ENCODE measurements at regions not wholly inside any gene's neighbourhood (a gene's known extent, or its start where the extent isn't known, plus 50 kb on each side); places are given as distances from the start of the nearest gene placed in this dataset.

- TF ChIP-seq CTCF (IDR thresholded peaks at IDR 0.05) = no peak
- no peak for TF ChIP-seq POLR2A (IDR thresholded peaks at IDR 0.05)
- H3K27me3 ChIP-seq = no peaks in the 10 kb centered on the region
- H3K36me3 ChIP-seq (ENCODE audit: low read depth, missing control alignments) = no peaks in the 10 kb centered on the region
- no peak overlapping the region for H3K4me3 ChIP-seq
- intact Hi-C loops (cut with DNase I; ENCODE audit: low total_unique reads) = no loop called here
- DNase-seq = no peak
- H3K27ac ChIP-seq = peak overlapping the region in 1 of 2 donors; percentile 31
- no peaks in the 10 kb centered on the region for H3K9me3 ChIP-seq
- WGBS, 2 donors = 64 to 67% methylated on average over 3 of the region's 3 CpGs
- H3K4me1 ChIP-seq = no peaks in the 10 kb centered on the region
These were observed 1110.3 kb upstream of the KLHL29 start for GRCh38 chr2:22274661-22275060.

GRCh38 chr2:22276696-22277095 lies 1108.3 kb upstream of the KLHL29 start:
- WGBS, 2 donors = 73 to 76% methylated on average over 4 of the region's 4 CpGs
- Histone ChIP-seq H3K36me3 (ENCODE audit: low read depth, missing control alignments) (no peaks in the 10 kb centered on the region), H3K9me3 (no peaks in the 10 kb centered on the region), H3K27me3 (no peaks in the 10 kb centered on the region), H3K4me1 (no peaks in the 10 kb centered on the region), H3K4me3 (no peak overlapping the region), H3K27ac (no peak overlapping the region)
- TF ChIP-seq CTCF (IDR thresholded peaks at IDR 0.05) (no peak), POLR2A (IDR thresholded peaks at IDR 0.05) (no peak)
- intact Hi-C loops (cut with DNase I; ENCODE audit: low total_unique reads) = no loop called here
- no peak for DNase-seq

- Histone ChIP-seq H3K27me3 (no peaks in the 10 kb centered on the region), H3K9me3 (no peaks in the 10 kb centered on the region), H3K36me3 (ENCODE audit: low read depth, missing control alignments) (no peaks in the 10 kb centered on the region), H3K4me1 (no peaks in the 10 kb centered on the region), H3K4me3 (no peak overlapping the region), H3K27ac (no peak overlapping the region)
- TF ChIP-seq CTCF (IDR thresholded peaks at IDR 0.05) (no peak), POLR2A (IDR thresholded peaks at IDR 0.05) (no peak)
- intact Hi-C loops (cut with DNase I; ENCODE audit: low total_unique reads) = no loop called here
- no peak for DNase-seq
These were observed 1105.4 kb upstream of the KLHL29 start for GRCh38 chr2:22279541-22279940.

- H3K27me3 ChIP-seq = no peaks in the 10 kb centered on the region
- H3K4me1 ChIP-seq = no peaks in the 10 kb centered on the region
- DNase-seq = no peak
- WGBS, 2 donors = 61 to 65% methylated on average over 4 of the region's 4 CpGs
- H3K9me3 ChIP-seq = no peaks in the 10 kb centered on the region
- no peak overlapping the region for H3K4me3 ChIP-seq
- no peaks in the 10 kb centered on the region for H3K36me3 ChIP-seq (ENCODE audit: low read depth, missing control alignments)
- no peak overlapping the region for H3K27ac ChIP-seq
- TF ChIP-seq CTCF (IDR thresholded peaks at IDR 0.05) (no peak), POLR2A (IDR thresholded peaks at IDR 0.05) (no peak)
- intact Hi-C loops (cut with DNase I; ENCODE audit: low total_unique reads) = no loop called here
These were observed 1103.9 kb upstream of the KLHL29 start for GRCh38 chr2:22281033-22281432.

- Histone ChIP-seq H3K27me3 (no peaks in the 10 kb centered on the region), H3K9me3 (no peaks in the 10 kb centered on the region), H3K27ac (no peak overlapping the region), H3K4me3 (no peak overlapping the region), H3K36me3 (ENCODE audit: low read depth, missing control alignments) (no peaks in the 10 kb centered on the region), H3K4me1 (no peaks in the 10 kb centered on the region)
- intact Hi-C loops (cut with DNase I; ENCODE audit: low total_unique reads) = no loop called here
- TF ChIP-seq POLR2A (IDR thresholded peaks at IDR 0.05) (no peak), CTCF (IDR thresholded peaks at IDR 0.05) (no peak)
- no peak for DNase-seq
- 63 to 89% methylated on average over 1 of the region's 1 CpG for WGBS, 2 donors
These were observed 1102.8 kb upstream of the KLHL29 start for GRCh38 chr2:22282220-22282619.

Measured in testis (tissue), 2 donors.